NCI-H460 (cell line): ENCODE measurements at regions not wholly inside any gene's neighbourhood (a gene's known extent, or its start where the extent isn't known, plus 50 kb on each side); places are given as distances from the start of the nearest gene placed in this dataset.
A peak's percentile ranks its signal among the peaks of the same experiment; 100 is the strongest.
"Not testable (repeated sequence)": the region's sequence is repeated elsewhere in the genome, so short reads cannot be mapped to it uniquely, and the experiment has no call there.

Source experiments
- DNase-seq: peaks from one replicate; pipeline ENCODE4 v3.0.0-alpha.2; 2016; ENCODE audit warnings: low read depth; ENCODE audit errors: extremely low read depth
- small RNA-seq, 2 experiments: library from RNA; depleted of rRNA; stranded (forward); fragments of <200 nt; gene quantifications; one replicate each; pipeline ENCODE3, GENCODE V24; 2014

DNA sequence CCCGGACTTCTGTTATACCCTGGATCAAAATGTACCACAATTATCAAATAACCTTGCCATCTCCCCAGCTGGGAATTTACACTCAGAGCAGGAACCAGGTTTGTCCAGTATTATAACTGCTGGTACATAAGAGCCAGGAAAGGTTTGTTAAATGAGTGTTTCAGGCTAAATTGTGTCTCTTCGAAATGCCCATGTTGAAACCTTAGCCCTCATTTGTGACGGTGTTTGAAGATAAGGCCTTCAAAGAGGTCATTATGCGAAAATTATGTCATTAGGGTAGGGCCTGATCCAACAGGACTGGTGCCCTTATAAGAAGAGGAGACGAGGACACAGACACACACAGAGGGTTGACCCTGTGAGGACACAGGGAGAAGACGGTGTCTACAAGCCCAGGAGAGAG lies 73.5 kb upstream of the DHRSX start:
- DNase-seq: no peak

DNA sequence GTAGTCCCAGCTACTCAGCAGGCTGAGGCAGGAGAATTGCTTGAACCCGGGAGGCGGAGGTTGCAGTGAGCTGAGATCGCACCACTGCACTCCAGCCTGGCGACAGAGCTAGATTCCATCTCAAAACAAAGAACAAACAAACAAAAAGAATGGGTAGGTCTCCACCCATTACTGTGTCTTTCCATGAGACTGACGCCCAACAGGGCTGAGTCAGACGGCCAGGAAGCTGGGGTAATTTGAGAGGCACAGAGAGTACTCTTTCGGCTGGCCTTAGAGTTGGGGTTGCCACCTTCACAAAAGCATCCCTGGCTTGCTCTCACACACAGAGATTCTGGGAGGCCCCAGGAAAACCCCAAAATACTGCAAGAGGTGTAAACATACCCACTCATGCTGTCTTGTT lies 72.0 kb upstream of the DHRSX start:
- peak; percentile 45 for DNase-seq

DNA sequence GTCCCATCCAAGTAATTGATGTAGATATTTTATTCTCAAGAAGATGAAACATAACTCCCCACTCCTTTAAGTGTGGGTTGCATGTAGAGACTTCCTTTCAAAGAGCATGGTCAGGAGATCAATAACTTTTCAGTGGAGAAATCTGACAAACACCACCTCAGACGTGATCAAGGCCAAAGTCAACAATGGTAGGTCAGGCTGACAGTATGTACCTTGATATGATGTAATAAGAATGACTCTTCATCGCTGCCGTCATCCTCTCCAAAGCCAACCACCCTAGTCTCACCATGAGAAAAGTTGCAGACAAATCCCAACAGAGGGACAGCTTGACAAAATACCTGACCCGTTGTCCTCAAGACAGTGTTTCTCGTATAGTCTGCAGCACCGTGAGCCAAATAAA lies 67.3 kb upstream of the DHRSX start:
- DNase-seq: no peak

DNA sequence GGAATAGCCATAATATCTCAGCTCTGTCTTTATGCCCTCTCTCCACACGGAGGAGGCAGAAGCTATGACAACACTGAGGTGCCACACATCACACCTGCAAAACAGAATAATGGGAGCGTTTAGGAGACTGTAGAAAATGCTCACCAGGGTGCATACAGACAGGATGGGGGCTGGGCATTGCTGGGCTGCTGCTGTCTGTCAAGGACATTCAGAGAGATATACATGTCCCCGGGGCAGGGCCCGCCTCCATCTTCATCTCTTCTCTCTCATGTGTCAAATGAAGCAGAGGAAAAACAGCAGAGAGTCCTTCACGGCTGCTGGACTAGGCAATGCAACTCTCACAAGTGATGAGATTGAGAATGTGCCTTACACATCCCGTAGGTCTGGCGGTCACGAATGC lies 65.3 kb upstream of the DHRSX start:
- no peak for DNase-seq

DNA sequence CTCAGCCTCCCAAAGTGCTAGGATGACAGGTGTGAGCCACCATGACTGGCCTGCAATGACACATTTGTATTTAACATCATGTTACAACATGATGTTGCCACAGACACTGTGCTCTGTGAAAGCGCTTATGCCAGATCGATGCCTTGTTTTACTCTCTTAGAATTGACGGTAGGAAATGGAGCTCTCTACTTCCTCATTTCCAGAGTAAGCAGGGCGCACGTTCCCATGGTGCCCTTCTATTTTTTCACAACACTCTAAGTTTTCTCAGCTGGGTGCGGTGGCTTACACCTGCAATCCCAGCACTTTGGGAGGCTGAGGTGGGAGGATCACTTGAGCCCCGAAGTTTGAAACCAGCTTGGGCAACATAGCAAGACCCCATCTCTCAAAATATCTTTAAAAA lies 60.7 kb upstream of the DHRSX start:
- no peak for DNase-seq

DNA sequence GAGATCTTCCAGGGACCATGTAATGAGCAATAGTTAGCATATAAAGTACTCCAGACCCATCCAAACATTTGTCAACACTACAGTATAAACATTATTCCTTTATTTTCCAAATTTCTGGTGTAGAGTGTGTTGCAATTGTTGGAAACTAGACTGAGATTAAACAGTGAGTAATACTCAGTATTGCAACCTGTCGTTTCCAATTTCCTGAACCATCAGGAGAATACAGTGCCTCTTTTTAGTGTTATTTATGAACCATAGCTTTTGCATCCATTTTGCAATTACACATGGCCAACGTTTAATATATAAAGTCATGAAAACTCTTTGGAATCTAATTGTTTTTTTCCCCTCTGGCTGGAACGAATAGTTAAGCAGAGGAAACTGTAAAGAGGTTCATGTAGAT lies 58.3 kb upstream of the DHRSX start:
- DNase-seq: no peak

DNA sequence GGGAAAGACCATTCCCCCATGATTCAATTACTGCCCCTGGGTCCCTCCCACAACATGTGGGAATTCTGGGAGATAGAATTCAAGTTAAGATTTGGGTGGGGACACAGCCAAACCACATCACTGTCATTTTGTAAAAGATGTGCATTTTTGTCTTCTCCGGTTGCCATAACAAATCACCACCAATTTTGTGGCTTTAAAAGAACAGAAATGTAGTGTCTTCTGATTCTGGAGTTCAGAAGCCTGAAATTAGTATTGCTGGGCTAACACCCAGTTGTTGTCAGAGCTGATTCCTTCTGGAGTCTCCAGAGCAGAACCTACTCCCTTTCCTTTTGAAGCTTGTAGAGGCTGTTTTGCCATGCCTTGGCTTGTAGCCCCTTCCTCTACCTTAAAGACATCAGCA lies 54.1 kb upstream of the DHRSX start:
- DNase-seq: no peak

DNA sequence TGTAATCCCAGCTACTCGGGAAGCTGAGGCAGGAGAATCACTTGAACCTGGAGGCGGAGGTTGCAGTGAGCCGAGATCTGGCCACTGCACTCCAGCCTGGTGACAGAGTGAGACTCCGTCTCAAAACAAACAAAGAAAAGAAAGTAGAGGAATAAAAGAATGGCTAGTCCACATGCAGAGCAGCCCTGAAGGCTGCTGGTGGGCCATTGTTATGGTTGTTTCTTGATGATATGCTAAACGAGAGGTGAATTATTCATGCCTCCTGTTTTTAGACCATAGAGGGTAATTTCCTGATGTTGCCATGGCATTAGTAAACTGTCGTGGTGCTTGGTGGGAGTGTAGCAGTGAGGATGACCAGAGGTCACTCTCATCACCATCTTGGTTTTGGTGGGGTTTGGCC lies 53.3 kb upstream of the DHRSX start:
- not testable (repeated sequence) for DNase-seq

DNA sequence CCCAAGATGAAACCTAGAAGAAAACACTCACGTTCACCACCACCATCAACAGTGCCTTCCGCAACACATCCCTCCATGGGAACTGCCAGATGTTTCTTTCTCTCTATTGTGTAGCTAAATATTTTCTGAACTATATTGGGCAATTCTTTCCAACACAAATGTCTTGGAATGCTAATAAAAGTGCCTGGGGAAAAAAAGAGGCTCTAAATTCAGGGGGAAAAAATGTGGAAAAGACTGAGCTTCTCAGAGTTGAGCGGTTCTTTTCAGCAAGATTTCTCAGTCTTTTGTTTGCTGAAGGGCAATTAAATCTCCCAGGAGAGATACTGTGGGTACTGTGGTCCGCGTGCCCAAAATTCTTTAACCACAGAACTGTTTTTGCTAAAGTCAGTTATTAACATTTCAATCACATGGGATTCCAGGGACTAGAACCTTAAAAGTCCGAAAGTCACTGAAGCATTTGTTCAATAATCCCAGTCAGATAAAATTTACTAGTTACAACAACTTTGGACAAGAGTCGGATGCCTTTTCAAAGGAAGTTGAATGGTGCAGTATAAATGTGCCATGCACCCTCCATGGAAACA lies 51.9 kb upstream of the DHRSX start:
- no peak for DNase-seq

DNA sequence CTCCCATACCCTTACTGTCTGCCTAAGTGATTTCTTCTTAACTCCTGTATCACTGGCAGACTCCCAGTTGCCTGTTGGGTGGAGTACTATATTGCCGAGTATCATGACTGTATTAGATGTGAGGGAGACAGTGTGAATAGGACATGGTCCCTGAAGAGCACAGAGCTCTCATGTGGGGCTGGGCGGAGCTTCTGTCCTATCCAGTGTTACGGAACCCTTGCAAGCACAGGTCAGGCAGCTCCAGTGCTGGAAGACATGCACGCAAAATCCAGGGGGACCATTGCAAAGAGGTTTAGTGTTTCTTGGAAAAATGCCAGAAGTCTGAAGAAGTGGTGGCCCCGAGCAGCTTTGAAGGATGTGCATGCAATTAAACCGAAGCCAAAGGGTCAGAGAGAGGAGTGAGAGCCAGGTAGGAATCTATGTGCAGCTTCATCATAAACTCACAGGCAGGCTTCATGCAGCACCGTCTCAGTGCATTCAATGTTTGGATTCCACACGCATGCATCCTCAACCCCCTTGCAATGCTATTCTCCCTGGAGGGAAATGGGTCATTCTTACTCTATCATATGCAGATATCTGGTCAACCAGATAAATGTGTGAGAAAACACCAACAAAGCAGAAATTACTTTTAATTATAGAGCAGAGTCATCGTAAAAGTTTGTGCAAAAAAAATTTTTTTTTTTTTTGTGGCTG lies 49.7 kb upstream of the DHRSX start:
- no peak for DNase-seq

Small RNAs in the stretch of these regions (small RNA-seq; reads per million reads assigned to genes)
- gene MIR6089: 0 reads per million in 2 experiments
